ENCODE measurements at regions not wholly inside any gene's neighbourhood (a gene's known extent, or its start where the extent isn't known, plus 50 kb on each side); places are given as distances from the start of the nearest gene placed in this dataset.

- Histone ChIP-seq H3K4me1 (no peaks in the 10 kb centered on the region), H3K4me3 (no peak overlapping the region), H3K27ac (no peak overlapping the region), H3K4me2 (no peak overlapping the region), H3K9me3 (no peaks in the 10 kb centered on the region)
- ATAC-seq: no peak
- POLR2A ChIA-PET: no interaction called here
- WGBS (ENCODE audit: missing lambda C conversion rate): 1% methylated on average over 4 of the region's 4 CpGs
- TF ChIP-seq RARB (CRISPR knock-in tag; IDR thresholded peaks at IDR 0.05): no peak
- no peak for TF ChIP-seq CBX8 (IDR thresholded peaks at IDR 0.05)
- no peak for TF ChIP-seq CTCF (IDR thresholded peaks at IDR 0.05)
- TF ChIP-seq POLR2AphosphoS2 (conservative IDR thresholded peaks at IDR 0.05; ENCODE audit: low read length): no peak
- no peak for TF ChIP-seq FOSB (CRISPR knock-in tag; IDR thresholded peaks at IDR 0.05)
- TF ChIP-seq CHD4 (IDR thresholded peaks at IDR 0.05; ENCODE audit: borderline replicate concordance): no peak
- TF ChIP-seq HOXB5 (CRISPR knock-in tag; IDR thresholded peaks at IDR 0.05): no peak
- TF ChIP-seq, protein P1, sequence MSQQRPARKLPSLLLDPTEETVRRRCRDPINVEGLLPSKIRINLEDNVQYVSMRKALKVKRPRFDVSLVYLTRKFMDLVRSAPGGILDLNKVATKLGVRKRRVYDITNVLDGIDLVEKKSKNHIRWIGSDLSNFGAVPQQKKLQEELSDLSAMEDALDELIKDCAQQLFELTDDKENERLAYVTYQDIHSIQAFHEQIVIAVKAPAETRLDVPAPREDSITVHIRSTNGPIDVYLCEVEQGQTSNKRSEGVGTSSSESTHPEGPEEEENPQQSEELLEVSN (IDR thresholded peaks at IDR 0.05; ENCODE audit: borderline replicate concordance, low read depth): no peak
- no peak for TF ChIP-seq POLR2A (IDR thresholded peaks at IDR 0.05; ENCODE audit: low read length)
- no peak for TF ChIP-seq NPAS2 (CRISPR knock-in tag; IDR thresholded peaks at IDR 0.05; ENCODE audit: borderline replicate concordance)
- no peak for TF ChIP-seq ZFP36 (IDR thresholded peaks at IDR 0.05; ENCODE audit: borderline replicate concordance, partially characterized antibody)
- no peak for TF ChIP-seq NR3C1 (IDR thresholded peaks at IDR 0.05)
- no peak for TF ChIP-seq JUN (IDR thresholded peaks at IDR 0.05)
- no peak for TF ChIP-seq CBX2 (IDR thresholded peaks at IDR 0.05; ENCODE audit: borderline replicate concordance, low read depth)
- no peak for TF ChIP-seq HDAC2 (IDR thresholded peaks at IDR 0.05)
- CTCF ChIA-PET: interaction anchor here (1.2 kb wide), 1 partner anchor 49 kb away, joined by 4 read pairs; no protein-coding TSS in a partner anchor
- no peak for FAIRE-seq
- DNase-seq (ENCODE audit: low read depth in 1 of 2, low spot score in 1 of 2): no peak
These were observed 432.3 kb upstream of the TSHZ3 start for GRCh38 chr19:31781542-31781941.

GRCh38 chr19:31783592-31783991 is 434.4 kb upstream of the TSHZ3 start:
- H3K4me3 ChIP-seq: no peak overlapping the region
- H3K4me1 ChIP-seq: no peaks in the 10 kb centered on the region
- no peaks in the 10 kb centered on the region for H3K9me3 ChIP-seq
- H3K4me2 ChIP-seq: no peak overlapping the region
- ATAC-seq (no peak), FAIRE-seq (no peak), DNase-seq (ENCODE audit: low read depth in 1 of 2, low spot score in 1 of 2) (no peak)
- CTCF ChIA-PET: no interaction called here
- POLR2A ChIA-PET: no interaction called here
- H3K27ac ChIP-seq: no peak overlapping the region
- no peak for TF ChIP-seq RFX5 (IDR thresholded peaks at IDR 0.05)
- TF ChIP-seq CHD2 (IDR thresholded peaks at IDR 0.05; ENCODE audit: low read length, partially characterized antibody): no peak
- TF ChIP-seq, protein P2, sequence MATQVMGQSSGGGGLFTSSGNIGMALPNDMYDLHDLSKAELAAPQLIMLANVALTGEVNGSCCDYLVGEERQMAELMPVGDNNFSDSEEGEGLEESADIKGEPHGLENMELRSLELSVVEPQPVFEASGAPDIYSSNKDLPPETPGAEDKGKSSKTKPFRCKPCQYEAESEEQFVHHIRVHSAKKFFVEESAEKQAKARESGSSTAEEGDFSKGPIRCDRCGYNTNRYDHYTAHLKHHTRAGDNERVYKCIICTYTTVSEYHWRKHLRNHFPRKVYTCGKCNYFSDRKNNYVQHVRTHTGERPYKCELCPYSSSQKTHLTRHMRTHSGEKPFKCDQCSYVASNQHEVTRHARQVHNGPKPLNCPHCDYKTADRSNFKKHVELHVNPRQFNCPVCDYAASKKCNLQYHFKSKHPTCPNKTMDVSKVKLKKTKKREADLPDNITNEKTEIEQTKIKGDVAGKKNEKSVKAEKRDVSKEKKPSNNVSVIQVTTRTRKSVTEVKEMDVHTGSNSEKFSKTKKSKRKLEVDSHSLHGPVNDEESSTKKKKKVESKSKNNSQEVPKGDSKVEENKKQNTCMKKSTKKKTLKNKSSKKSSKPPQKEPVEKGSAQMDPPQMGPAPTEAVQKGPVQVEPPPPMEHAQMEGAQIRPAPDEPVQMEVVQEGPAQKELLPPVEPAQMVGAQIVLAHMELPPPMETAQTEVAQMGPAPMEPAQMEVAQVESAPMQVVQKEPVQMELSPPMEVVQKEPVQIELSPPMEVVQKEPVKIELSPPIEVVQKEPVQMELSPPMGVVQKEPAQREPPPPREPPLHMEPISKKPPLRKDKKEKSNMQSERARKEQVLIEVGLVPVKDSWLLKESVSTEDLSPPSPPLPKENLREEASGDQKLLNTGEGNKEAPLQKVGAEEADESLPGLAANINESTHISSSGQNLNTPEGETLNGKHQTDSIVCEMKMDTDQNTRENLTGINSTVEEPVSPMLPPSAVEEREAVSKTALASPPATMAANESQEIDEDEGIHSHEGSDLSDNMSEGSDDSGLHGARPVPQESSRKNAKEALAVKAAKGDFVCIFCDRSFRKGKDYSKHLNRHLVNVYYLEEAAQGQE (IDR thresholded peaks at IDR 0.05): no peak
- no peak for TF ChIP-seq GATA3 (IDR thresholded peaks at IDR 0.05; ENCODE audit: borderline replicate concordance)
- TF ChIP-seq, protein P3, sequence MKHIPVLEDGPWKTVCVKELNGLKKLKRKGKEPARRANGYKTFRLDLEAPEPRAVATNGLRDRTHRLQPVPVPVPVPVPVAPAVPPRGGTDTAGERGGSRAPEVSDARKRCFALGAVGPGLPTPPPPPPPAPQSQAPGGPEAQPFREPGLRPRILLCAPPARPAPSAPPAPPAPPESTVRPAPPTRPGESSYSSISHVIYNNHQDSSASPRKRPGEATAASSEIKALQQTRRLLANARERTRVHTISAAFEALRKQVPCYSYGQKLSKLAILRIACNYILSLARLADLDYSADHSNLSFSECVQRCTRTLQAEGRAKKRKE (CRISPR knock-in tag; IDR thresholded peaks at IDR 0.05; ENCODE audit: low read depth): no peak
- TF ChIP-seq RARB (CRISPR knock-in tag; IDR thresholded peaks at IDR 0.05): no peak
- no peak for TF ChIP-seq ESRRA (IDR thresholded peaks at IDR 0.05; ENCODE audit: borderline replicate concordance, low read length)
- TF ChIP-seq CTCF (IDR thresholded peaks at IDR 0.05): no peak
- TF ChIP-seq MAX (IDR thresholded peaks at IDR 0.05): no peak
- TF ChIP-seq ZC3H11A (IDR thresholded peaks at IDR 0.05): no peak
- WGBS (ENCODE audit: missing lambda C conversion rate): 18% methylated on average over 9 of the region's 9 CpGs

Measured in A549 (cell line).